Panc1 (cell line): ENCODE measurements at regions not wholly inside any gene's neighbourhood (a gene's known extent, or its start where the extent isn't known, plus 50 kb on each side); places are given as distances from the start of the nearest gene placed in this dataset.

ENCODE experiments used
- ATAC-seq: fragments of 200-7000 bp; cut with Tn5 transposase; 2 replicates; pipeline ENCODE4 v1.9.1; 2020; ENCODE audit warnings: mild to moderate bottlenecking, moderate library complexity
- BruUV-seq: library from RNA; stranded (reverse); fragments of 400-500 nt; replicated peaks from 2 replicates; lab custom pipeline; 2021; lab: Mats Ljungman, UMichigan
- CTCF ChIA-PET: fragments of 300-600 bp; sonication (Branson Sonifier 250); formaldehyde crosslinking; loops from one replicate; lab custom pipeline; 2022; ENCODE audit warnings: antibody characterized with exemption; lab: Charles Lee
- POLR2A ChIA-PET: fragments of 300-600 bp; sonication (Branson Sonifier 250); formaldehyde crosslinking; loops from one replicate; lab custom pipeline; 2022; ENCODE audit warnings: antibody characterized with exemption; lab: Charles Lee
- DNase-seq: peaks from one replicate; pipeline ENCODE4 v3.0.0-alpha.2; 2010; ENCODE audit warnings: low read depth, low spot score
- H3K27ac ChIP-seq: 2 replicates; pipeline ENCODE4 v1.5.1; 2011; ENCODE audit warnings: mild to moderate bottlenecking, low read length, inconsistent platforms
- H3K27me3 ChIP-seq: fragments of 200-500 bp; sonication (Bioruptor generic); 2 replicates; pipeline ENCODE4 v1.6.0; 2014; ENCODE audit warnings: low read length, inconsistent platforms; ENCODE audit not compliant: control insufficient read depth, insufficient read depth
- H3K36me3 ChIP-seq: fragments of 200-500 bp; sonication (Bioruptor generic); 2 replicates; pipeline ENCODE4 v1.5.1; 2014; ENCODE audit warnings: inconsistent platforms, mild to moderate bottlenecking, low read length, moderate library complexity; ENCODE audit not compliant: control insufficient read depth, insufficient read depth
- H3K4me1 ChIP-seq: 2 replicates; pipeline ENCODE4 v1.5.1; 2011; ENCODE audit warnings: inconsistent platforms, mild to moderate bottlenecking, low read length, moderate library complexity; ENCODE audit not compliant: control insufficient read depth, insufficient read depth
- H3K4me3 ChIP-seq, 2 experiments: 2 replicates each; pipeline ENCODE4 v1.5.1; 2011 to 2012; ENCODE audit warnings: low read depth in 2 of 2, low read length in 2 of 2, mild to moderate bottlenecking in 2 of 2, inconsistent platforms in 1 of 2, moderate library complexity in 1 of 2
- H3K9me3 ChIP-seq: fragments of 200-500 bp; sonication (Bioruptor generic); 2 replicates; pipeline ENCODE4 v1.5.1; 2014; ENCODE audit warnings: low read depth, mild to moderate bottlenecking, inconsistent platforms, low read length, moderate library complexity; ENCODE audit not compliant: control insufficient read depth, insufficient read depth
- CTCF ChIP-seq: fragments of 450-650 bp; IDR thresholded peaks from 2 replicates; pipeline ENCODE4 v1.5.1; 2017; ENCODE audit warnings: mild to moderate bottlenecking
- POLR2AphosphoS5 ChIP-seq: IDR thresholded peaks from 2 replicates; pipeline ENCODE4 v1.6.1; 2012; ENCODE audit warnings: mild to moderate bottlenecking, low read depth, low read length, moderate library complexity
- REST ChIP-seq, 2 experiments: IDR thresholded peaks; 2 replicates each; pipeline ENCODE4 v1.6.1; 2011 to 2012; ENCODE audit warnings: low read depth in 2 of 2, control low read depth in 1 of 2, low read length in 1 of 2, mild to moderate bottlenecking in 1 of 2, moderate library complexity in 1 of 2; ENCODE audit not compliant: insufficient read depth in 1 of 2
- SIN3A ChIP-seq: IDR thresholded peaks from 2 replicates; pipeline ENCODE4 v1.6.1; 2012; ENCODE audit warnings: low read depth, mild to moderate bottlenecking, low read length, moderate library complexity, borderline replicate concordance; ENCODE audit not compliant: insufficient read depth
- TCF7L2 ChIP-seq: IDR thresholded peaks from 2 replicates; pipeline ENCODE4 v1.6.1; 2011; ENCODE audit warnings: mild to moderate bottlenecking, low read depth, low read length, inconsistent platforms
- in situ Hi-C: cut with HindIII; loops from 2 replicates; pipeline ENCODE4 v1.10.0; 2016; ENCODE audit warnings: low sequenced_read_pairs, low pct_unique_long_range_greater_than_20kb
- intact Hi-C: fragments of 100-400 bp; cut with micrococcal nuclease; formaldehyde crosslinking; loops from one replicate; pipeline ENCODE4 v1.10.0; 2022; ENCODE audit not compliant: unreplicated experiment

DNA sequence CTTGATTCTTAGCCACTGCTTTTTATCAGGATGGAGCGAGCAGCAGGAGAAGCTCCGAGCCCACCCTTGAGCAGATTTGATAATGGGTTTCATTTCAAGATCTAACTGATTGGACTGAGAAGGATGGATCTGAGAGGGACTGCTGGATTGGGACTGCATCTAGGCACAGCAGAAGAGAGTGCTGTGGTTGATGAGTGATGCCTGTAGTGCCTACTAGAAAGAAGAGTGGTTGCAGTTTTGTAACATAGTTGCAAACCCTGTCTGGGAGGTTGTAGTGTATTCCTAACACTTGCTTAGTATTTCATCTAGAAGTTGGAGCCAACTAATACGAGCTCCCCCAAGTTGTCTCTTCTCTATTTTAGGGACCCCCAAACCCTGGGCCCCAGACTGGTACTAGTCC lies 88.7 kb downstream of the ASCL1 start:
- Histone ChIP-seq H3K27ac (no peak overlapping the region), H3K36me3 (no peaks in the 10 kb centered on the region), H3K4me1 (no peaks in the 10 kb centered on the region), H3K9me3 (no peaks in the 10 kb centered on the region), H3K4me3 (no peak overlapping the region), H3K27me3 (no peaks in the 10 kb centered on the region)
- no peak for TF ChIP-seq REST (IDR thresholded peaks at IDR 0.05; ENCODE audit: insufficient read depth in 1 of 2, low read depth in 2 of 2, low read length in 1 of 2)
- TF ChIP-seq SIN3A, result no peak
- TF ChIP-seq POLR2AphosphoS5, result no peak
- no peak for TF ChIP-seq TCF7L2
- no peak for TF ChIP-seq CTCF
- ChIA-PET CTCF (no interaction called here), POLR2A (no interaction called here)
- ATAC-seq (no peak), DNase-seq (no peak)
- intact Hi-C loops (no loop called here), in situ Hi-C loops (no loop called here)
- no TSS peak for BruUV-seq

DNA sequence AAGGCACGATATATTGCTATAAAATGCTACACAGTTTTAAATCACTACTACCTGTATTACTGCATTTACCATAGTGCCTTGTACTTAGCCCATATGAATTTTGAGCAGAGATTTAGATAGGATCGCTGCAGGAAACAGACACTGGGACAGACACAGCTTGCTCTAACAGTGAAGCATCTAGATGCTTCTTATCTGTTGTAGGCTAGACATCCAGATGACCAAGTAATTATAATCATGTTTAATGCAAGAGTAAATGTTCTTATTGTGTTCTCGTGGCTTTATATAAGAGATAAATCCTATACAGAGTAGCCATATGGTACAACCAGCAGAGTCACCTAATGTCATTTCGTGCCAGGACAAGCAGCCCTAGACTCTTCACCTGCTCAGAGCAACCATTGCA lies 92.8 kb downstream of the ASCL1 start:
- DNase-seq, result no peak
- no peak for ATAC-seq
- intact Hi-C loops, result no loop called here
- H3K4me1 ChIP-seq, result no peaks in the 10 kb centered on the region
- H3K36me3 ChIP-seq, result no peaks in the 10 kb centered on the region
- in situ Hi-C loops, result no loop called here
- H3K27me3 ChIP-seq, result no peaks in the 10 kb centered on the region
- no peak overlapping the region for H3K4me3 ChIP-seq
- H3K9me3 ChIP-seq, result no peaks in the 10 kb centered on the region
- no peak overlapping the region for H3K27ac ChIP-seq
- ChIA-PET CTCF (no interaction called here), POLR2A (no interaction called here)
- BruUV-seq, result no TSS peak
- TF ChIP-seq REST (IDR thresholded peaks at IDR 0.05; ENCODE audit: insufficient read depth in 1 of 2, low read depth in 2 of 2, low read length in 1 of 2) (no peak), POLR2AphosphoS5 (no peak), CTCF (no peak), SIN3A (no peak), TCF7L2 (no peak)
